Epithelial cell of esophagus (primary cell): ENCODE measurements at regions not wholly inside any gene's neighbourhood (a gene's known extent, or its start where the extent isn't known, plus 50 kb on each side); places are given as distances from the start of the nearest gene placed in this dataset.
A peak's percentile ranks its signal among the peaks of the same experiment; 100 is the strongest.

ENCODE experiments used
- DNase-seq: peaks from one replicate; pipeline ENCODE4 v3.0.0; 2010; ENCODE audit warnings: low read depth
- H3K4me3 ChIP-seq: 2 replicates; pipeline ENCODE4 v1.5.1; 2011; ENCODE audit warnings: mild to moderate bottlenecking, low read length, control low read depth
- TF ChIP-seq, protein P1 (sequence below): IDR thresholded peaks from 2 replicates; pipeline ENCODE4 v1.5.1; 2011; ENCODE audit warnings: low read depth, mild to moderate bottlenecking, low read length, control low read depth, inconsistent platforms; ENCODE audit not compliant: insufficient read depth; ENCODE audit errors: missing control alignments

- H3K4me3 ChIP-seq = no peak overlapping the region
- DNase-seq = no peak
- TF ChIP-seq, protein P1, sequence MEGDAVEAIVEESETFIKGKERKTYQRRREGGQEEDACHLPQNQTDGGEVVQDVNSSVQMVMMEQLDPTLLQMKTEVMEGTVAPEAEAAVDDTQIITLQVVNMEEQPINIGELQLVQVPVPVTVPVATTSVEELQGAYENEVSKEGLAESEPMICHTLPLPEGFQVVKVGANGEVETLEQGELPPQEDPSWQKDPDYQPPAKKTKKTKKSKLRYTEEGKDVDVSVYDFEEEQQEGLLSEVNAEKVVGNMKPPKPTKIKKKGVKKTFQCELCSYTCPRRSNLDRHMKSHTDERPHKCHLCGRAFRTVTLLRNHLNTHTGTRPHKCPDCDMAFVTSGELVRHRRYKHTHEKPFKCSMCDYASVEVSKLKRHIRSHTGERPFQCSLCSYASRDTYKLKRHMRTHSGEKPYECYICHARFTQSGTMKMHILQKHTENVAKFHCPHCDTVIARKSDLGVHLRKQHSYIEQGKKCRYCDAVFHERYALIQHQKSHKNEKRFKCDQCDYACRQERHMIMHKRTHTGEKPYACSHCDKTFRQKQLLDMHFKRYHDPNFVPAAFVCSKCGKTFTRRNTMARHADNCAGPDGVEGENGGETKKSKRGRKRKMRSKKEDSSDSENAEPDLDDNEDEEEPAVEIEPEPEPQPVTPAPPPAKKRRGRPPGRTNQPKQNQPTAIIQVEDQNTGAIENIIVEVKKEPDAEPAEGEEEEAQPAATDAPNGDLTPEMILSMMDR = no peak
These were observed 172.4 kb downstream of the CD24 start for GRCh38 chr6:106802139-106802538.

- DNase-seq = no peak
- no peak overlapping the region for H3K4me3 ChIP-seq
- TF ChIP-seq, protein P1 = no peak
These were observed 171.9 kb downstream of the QRSL1 start for GRCh38 chr6:106801256-106801655.

DNA sequence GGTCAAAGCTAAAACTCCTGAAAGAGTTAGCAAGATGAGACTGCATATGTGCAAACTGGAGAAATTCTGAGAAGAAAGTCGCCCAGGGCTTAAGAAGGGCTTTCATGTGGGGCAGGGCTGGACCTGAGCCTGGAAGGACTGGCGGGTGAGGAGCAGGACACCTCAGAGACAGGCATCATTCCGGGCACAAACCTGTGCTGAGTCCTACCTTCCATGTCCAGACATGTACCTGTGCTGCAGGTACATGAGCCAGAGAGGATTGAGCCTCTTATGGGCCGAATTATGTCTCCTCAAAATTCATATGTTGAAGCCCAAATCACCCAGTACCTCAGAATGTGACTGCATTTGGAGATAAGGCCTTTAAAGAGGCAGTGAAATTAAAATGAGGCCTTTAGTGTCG lies 171.0 kb downstream of the QRSL1 start:
- TF ChIP-seq, protein P1 = no peak
- no peak overlapping the region for H3K4me3 ChIP-seq
- DNase-seq = peak; percentile 91

DNA sequence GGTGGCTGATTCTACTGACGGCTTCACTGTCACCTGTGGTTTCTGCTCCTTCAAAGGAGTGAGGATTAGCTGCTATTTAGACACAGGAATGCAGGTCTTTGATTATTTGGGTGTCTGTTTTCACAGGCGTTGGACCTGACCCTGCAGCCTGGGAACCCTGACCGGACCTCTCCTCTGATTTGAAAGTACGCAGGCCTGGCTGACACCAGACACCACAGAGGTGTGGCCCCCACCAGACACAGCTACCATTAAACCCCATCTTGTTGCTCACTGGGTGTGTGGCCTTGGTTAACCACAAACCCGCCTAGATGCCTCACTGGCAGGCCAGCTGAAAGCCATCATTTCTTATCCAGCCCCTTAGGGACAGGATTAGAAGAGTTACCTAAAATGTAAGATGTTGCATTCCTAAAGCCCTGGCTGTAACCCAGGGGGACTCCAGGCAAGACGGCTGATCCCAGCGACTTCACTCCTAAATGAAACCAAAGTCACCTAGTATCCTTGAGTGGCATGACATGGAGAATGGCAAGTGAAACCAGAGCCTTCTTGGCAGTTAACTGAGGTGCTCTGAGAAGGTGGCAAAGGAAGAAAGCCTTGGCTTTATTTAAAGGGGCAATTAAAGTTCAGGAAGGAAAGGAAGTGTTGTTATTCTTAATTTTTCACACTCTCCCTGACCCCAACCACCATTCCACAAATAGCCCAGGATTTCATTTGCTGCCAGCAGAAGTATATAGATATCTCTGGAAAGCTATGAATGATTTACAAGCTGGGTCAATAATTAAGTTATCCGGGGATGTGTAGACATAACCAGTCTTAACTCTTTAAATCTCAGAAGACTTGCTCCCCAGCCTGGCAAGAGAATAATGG lies 169.9 kb downstream of the QRSL1 start:
- peak; percentile 87 for DNase-seq
- no peak overlapping the region for H3K4me3 ChIP-seq
- TF ChIP-seq, protein P1 = no peak

GRCh38 chr6:106797186-106797585 lies 167.8 kb downstream of the QRSL1 start:
- DNase-seq = no peak
- TF ChIP-seq, protein P1 = no peak
- H3K4me3 ChIP-seq = no peak overlapping the region

DNA sequence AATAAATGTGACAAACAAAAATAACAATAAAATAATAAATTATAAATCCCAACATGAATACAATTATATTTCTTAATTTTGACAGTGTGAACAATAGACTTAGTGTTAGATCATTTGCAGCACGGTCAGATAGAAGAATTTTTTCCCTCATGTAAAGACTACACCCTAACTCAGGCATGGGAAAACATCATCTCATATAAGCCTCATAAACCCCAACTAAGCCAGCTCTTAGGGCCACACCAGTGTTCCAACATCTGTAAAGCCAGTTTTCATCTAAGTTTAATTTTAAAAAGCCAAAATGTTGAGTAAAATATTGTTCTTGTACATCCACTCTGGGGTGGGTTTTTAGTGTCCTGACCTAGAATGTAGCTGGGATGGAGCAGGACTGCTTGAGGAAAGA lies 167.4 kb downstream of the QRSL1 start:
- DNase-seq = no peak
- TF ChIP-seq, protein P1 = no peak
- H3K4me3 ChIP-seq = no peak overlapping the region

DNA sequence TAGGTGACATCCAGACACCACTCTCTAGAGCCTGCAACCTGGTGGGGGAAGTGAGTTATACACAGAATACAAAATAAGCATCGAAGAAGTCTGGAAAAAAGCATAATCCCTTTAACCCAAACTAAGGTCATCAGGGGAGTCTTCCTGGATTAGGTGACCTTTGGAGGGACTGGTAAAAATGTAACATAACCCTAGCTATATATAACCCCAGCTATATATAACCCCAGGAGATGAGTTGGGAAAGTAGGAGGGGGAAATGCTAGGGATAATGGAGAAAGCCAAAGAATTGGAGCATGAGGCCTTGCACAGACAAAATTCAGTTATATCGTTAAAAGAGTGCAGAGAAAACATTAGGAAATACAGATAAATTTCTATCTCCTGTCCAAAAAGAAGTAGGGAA lies 164.8 kb downstream of the QRSL1 start:
- DNase-seq = no peak
- no peak overlapping the region for H3K4me3 ChIP-seq
- TF ChIP-seq, protein P1 = no peak
